MM.1S (cell line): ENCODE measurements at regions not wholly inside any gene's neighbourhood (a gene's known extent, or its start where the extent isn't known, plus 50 kb on each side); places are given as distances from the start of the nearest gene placed in this dataset.

Experiments used
- DNase-seq: peaks from one replicate; pipeline ENCODE4 v3.0.0-alpha.2; 2015
- H2AFZ ChIP-seq: fragments of 300-600 bp; sonication (generic); 2 replicates; pipeline ENCODE4 v1.6.0; 2016; ENCODE audit warnings: antibody characterized with exemption, low read length
- H3F3A ChIP-seq: fragments of 300-600 bp; sonication (generic); 2 replicates; pipeline ENCODE4 v1.6.1; 2016; ENCODE audit warnings: mild to moderate bottlenecking, antibody characterized with exemption, low read length, moderate library complexity, mixed read lengths; ENCODE audit not compliant: insufficient read depth
- H3K27ac ChIP-seq: fragments of 300-600 bp; sonication (generic); 2 replicates; pipeline ENCODE4 v1.5.1; 2016; ENCODE audit warnings: mild to moderate bottlenecking, low read length
- H3K27me3 ChIP-seq: fragments of 300-600 bp; sonication (generic); replicated peaks from 2 replicates; pipeline ENCODE4 v1.6.0; 2016; ENCODE audit warnings: low read length; ENCODE audit not compliant: insufficient read depth
- H3K36me3 ChIP-seq: fragments of 300-600 bp; sonication (generic); replicated peaks from 2 replicates; pipeline ENCODE4 v1.6.1; 2016; ENCODE audit warnings: mild to moderate bottlenecking, low read length, mixed read lengths; ENCODE audit not compliant: insufficient read depth
- H3K4me1 ChIP-seq: fragments of 300-600 bp; sonication (generic); 2 replicates; pipeline ENCODE4 v1.6.1; 2016; ENCODE audit warnings: low read length, mixed read lengths
- H3K4me2 ChIP-seq: fragments of 300-600 bp; sonication (generic); 2 replicates; pipeline ENCODE4 v1.6.0; 2016; ENCODE audit warnings: low read depth, low read length
- H3K4me3 ChIP-seq: fragments of 300-600 bp; sonication (generic); 2 replicates; pipeline ENCODE4 v1.5.1; 2016; ENCODE audit warnings: low read length, mixed read lengths
- H3K79me2 ChIP-seq: fragments of 300-600 bp; sonication (generic); 2 replicates; pipeline ENCODE4 v1.6.1; 2016; ENCODE audit warnings: mixed run types, low read length, mixed read lengths
- H3K9ac ChIP-seq: fragments of 300-600 bp; sonication (generic); 2 replicates; pipeline ENCODE4 v1.6.1; 2016; ENCODE audit warnings: low read length, mixed read lengths
- H3K9me2 ChIP-seq: fragments of 300-600 bp; sonication (generic); replicated peaks from 2 replicates; pipeline ENCODE4 v1.6.1; 2016; ENCODE audit warnings: mild to moderate bottlenecking, low read length, mixed read lengths; ENCODE audit not compliant: insufficient read depth
- H3K9me3 ChIP-seq: fragments of 300-600 bp; sonication (generic); replicated peaks from 2 replicates; pipeline ENCODE4 v1.6.1; 2016; ENCODE audit warnings: mild to moderate bottlenecking, low read length, mixed read lengths; ENCODE audit not compliant: insufficient read depth
- H4K20me1 ChIP-seq: fragments of 300-600 bp; sonication (generic); 2 replicates; pipeline ENCODE4 v1.6.1; 2016; ENCODE audit warnings: mild to moderate bottlenecking, low read length, moderate library complexity, mixed read lengths; ENCODE audit not compliant: insufficient read depth
- EZH2 ChIP-seq: fragments of 300-600 bp; sonication (generic); optimal IDR thresholded peaks from 2 replicates; pipeline ENCODE3; 2017; ENCODE audit warnings: low read depth, mild to moderate bottlenecking, antibody characterized with exemption, low read length, mixed read lengths
- EZH2phosphoT487 ChIP-seq: fragments of 300-600 bp; sonication (generic); IDR thresholded peaks from 2 replicates; pipeline ENCODE4 v1.6.1; 2018; ENCODE audit warnings: antibody characterized with exemption, low read length
- TF ChIP-seq, protein P1 (sequence below): fragments of 300-600 bp; sonication (generic); IDR thresholded peaks from 2 replicates; pipeline ENCODE4 v1.5.1; 2016; ENCODE audit warnings: antibody characterized with exemption, low read length, mixed read lengths

DNA sequence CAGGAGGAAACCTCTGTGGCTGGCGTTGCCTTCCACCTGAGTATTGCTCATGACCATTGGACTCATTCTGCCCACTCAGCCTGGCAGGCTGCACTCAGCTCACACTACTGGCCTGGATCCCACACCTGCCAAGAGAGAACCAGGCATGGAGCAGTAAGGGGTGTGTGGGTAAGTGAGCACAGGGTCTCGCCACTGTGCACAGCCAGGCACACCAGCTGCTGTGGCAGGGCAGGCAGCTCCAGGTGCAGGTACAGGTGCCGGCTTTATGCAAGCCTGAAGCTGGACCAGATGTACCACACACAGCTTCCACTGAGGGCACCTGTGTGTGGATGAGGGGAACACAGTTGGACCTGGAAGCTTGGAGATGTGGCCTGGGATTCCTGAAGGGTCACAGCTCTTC is 295.2 kb upstream of the SNX7 start:
- H4K20me1 ChIP-seq, result no peaks in the 10 kb centered on the region
- no peaks in the 10 kb centered on the region for H3K9me2 ChIP-seq
- H3K4me2 ChIP-seq, result no peak overlapping the region
- TF ChIP-seq EZH2 (no peak), EZH2phosphoT487 (no peak)
- TF ChIP-seq, protein P1, sequence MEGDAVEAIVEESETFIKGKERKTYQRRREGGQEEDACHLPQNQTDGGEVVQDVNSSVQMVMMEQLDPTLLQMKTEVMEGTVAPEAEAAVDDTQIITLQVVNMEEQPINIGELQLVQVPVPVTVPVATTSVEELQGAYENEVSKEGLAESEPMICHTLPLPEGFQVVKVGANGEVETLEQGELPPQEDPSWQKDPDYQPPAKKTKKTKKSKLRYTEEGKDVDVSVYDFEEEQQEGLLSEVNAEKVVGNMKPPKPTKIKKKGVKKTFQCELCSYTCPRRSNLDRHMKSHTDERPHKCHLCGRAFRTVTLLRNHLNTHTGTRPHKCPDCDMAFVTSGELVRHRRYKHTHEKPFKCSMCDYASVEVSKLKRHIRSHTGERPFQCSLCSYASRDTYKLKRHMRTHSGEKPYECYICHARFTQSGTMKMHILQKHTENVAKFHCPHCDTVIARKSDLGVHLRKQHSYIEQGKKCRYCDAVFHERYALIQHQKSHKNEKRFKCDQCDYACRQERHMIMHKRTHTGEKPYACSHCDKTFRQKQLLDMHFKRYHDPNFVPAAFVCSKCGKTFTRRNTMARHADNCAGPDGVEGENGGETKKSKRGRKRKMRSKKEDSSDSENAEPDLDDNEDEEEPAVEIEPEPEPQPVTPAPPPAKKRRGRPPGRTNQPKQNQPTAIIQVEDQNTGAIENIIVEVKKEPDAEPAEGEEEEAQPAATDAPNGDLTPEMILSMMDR, result no peak
- H3F3A ChIP-seq, result no peaks in the 10 kb centered on the region
- H3K27me3 ChIP-seq, result no peaks in the 10 kb centered on the region
- H3K27ac ChIP-seq, result no peak overlapping the region
- H3K4me1 ChIP-seq, result no peaks in the 10 kb centered on the region
- no peaks in the 10 kb centered on the region for H3K9me3 ChIP-seq
- H3K79me2 ChIP-seq, result no peaks in the 10 kb centered on the region
- H2AFZ ChIP-seq, result no peak overlapping the region
- H3K9ac ChIP-seq, result no peak overlapping the region
- H3K36me3 ChIP-seq, result no peaks in the 10 kb centered on the region
- DNase-seq, result no peak
- H3K4me3 ChIP-seq, result no peak overlapping the region

DNA sequence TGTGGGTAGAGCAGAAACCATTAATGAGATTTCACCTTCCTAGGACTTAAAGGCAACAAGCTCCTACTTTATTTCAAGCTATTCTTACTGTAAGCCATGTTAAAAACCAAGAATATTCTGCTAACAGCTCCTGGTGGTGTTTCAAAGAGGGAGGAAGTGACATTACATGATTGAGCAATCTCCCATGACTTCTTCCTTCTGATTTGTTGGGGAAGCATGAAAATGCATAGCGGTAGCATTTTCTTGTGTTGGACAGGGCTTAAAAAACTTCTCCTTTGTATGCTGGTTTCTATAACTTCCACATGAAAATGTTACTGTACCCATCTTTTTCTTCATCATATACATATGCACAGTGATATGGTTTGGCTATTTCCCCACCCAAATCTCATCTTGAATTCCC is 297.0 kb upstream of the SNX7 start:
- H4K20me1 ChIP-seq, result no peaks in the 10 kb centered on the region
- H3K27me3 ChIP-seq, result no peaks in the 10 kb centered on the region
- no peaks in the 10 kb centered on the region for H3F3A ChIP-seq
- no peaks in the 10 kb centered on the region for H3K79me2 ChIP-seq
- no peaks in the 10 kb centered on the region for H3K9me3 ChIP-seq
- H3K9ac ChIP-seq, result no peak overlapping the region
- H3K9me2 ChIP-seq, result no peaks in the 10 kb centered on the region
- no peak for DNase-seq
- no peaks in the 10 kb centered on the region for H3K4me1 ChIP-seq
- no peak overlapping the region for H3K4me2 ChIP-seq
- no peak overlapping the region for H2AFZ ChIP-seq
- H3K36me3 ChIP-seq, result no peaks in the 10 kb centered on the region
- no peak overlapping the region for H3K27ac ChIP-seq
- H3K4me3 ChIP-seq, result no peak overlapping the region
- no peak for TF ChIP-seq EZH2
- TF ChIP-seq EZH2phosphoT487, result no peak
- TF ChIP-seq, protein P1, result no peak

DNA sequence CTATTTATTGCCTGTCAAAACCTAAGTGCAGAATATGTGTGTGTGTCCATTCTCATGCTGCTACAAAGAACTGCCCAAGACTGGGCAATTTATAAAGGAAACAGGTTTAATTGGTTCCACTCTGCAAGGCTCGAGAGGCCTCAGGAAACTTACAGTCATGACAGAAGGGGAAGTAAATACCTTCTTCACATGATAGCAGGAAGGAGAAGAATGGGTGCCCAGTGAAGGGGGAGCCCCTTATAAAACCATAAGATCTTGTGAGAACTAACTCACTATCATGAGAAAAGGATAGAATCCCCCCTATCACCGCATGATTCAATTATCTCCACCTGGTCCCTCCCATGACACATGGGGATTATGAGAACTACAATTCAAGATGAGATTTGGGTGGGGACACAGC is 300.7 kb upstream of the SNX7 start:
- H3K9me3 ChIP-seq, result no peaks in the 10 kb centered on the region
- H3K79me2 ChIP-seq, result no peaks in the 10 kb centered on the region
- TF ChIP-seq, protein P1, result no peak
- no peak for TF ChIP-seq EZH2
- no peak for TF ChIP-seq EZH2phosphoT487
- no peak overlapping the region for H3K4me2 ChIP-seq
- H3K9ac ChIP-seq, result no peak overlapping the region
- H3K36me3 ChIP-seq, result no peaks in the 10 kb centered on the region
- DNase-seq, result no peak
- H3K4me3 ChIP-seq, result no peak overlapping the region
- no peak overlapping the region for H3K27ac ChIP-seq
- no peak overlapping the region for H2AFZ ChIP-seq
- no peaks in the 10 kb centered on the region for H4K20me1 ChIP-seq
- H3F3A ChIP-seq, result no peaks in the 10 kb centered on the region
- no peaks in the 10 kb centered on the region for H3K9me2 ChIP-seq
- H3K4me1 ChIP-seq, result no peaks in the 10 kb centered on the region
- H3K27me3 ChIP-seq, result no peaks in the 10 kb centered on the region
